Activated naive CD4-positive, alpha-beta T cell treated with anti-CD3 and anti-CD28 coated beads for 36 hours (primary cell): ENCODE measurements at regions not wholly inside any gene's neighbourhood (a gene's known extent, or its start where the extent isn't known, plus 50 kb on each side); places are given as distances from the start of the nearest gene placed in this dataset.
"Not testable (repeated sequence)": the region's sequence is repeated elsewhere in the genome, so short reads cannot be mapped to it uniquely, and the experiment has no call there.

ENCODE experiments used
- CTCF ChIA-PET: fragments of 350-600 bp; sonication (Branson Sonifier 250); formaldehyde crosslinking; loops from one replicate; lab custom pipeline; 2021; ENCODE audit warnings: antibody characterized with exemption; lab: Charles Lee
- DNase-seq: peaks from one replicate; pipeline ENCODE4 v3.0.0-alpha.2; 2020
- H3K27ac Mint-ChIP-seq: one replicate; pipeline ENCODE4 v1.8.0; 2021; ENCODE audit warnings: mild to moderate bottlenecking, mixed read lengths
- H3K27me3 Mint-ChIP-seq: one replicate; pipeline ENCODE4 v1.8.0; 2021; ENCODE audit warnings: low read depth, mixed read lengths
- H3K36me3 Mint-ChIP-seq: one replicate; pipeline ENCODE4 v1.8.0; 2021; ENCODE audit warnings: low read depth, mixed read lengths
- H3K4me1 Mint-ChIP-seq: one replicate; pipeline ENCODE4 v1.8.0; 2021; ENCODE audit warnings: low read depth, mixed read lengths
- H3K4me3 Mint-ChIP-seq: one replicate; pipeline ENCODE4 v1.8.0; 2021; ENCODE audit warnings: mild to moderate bottlenecking, moderate library complexity, mixed read lengths
- H3K9me3 Mint-ChIP-seq: one replicate; pipeline ENCODE4 v1.8.0; 2021; ENCODE audit warnings: mixed read lengths
- intact Hi-C: fragments of 100-400 bp; cut with micrococcal nuclease; formaldehyde crosslinking; loops from one replicate; pipeline ENCODE4 v1.15.1; 2023

GRCh38 chr4:26062215-26062614 lies 148.2 kb downstream of the SMIM20 start:
- peaks cover 7% of the 10 kb centered on the region for H3K9me3 Mint-ChIP-seq
- no peak overlapping the region for H3K4me3 Mint-ChIP-seq

GRCh38 chr4:26064009-26064408 lies 150.0 kb downstream of the SMIM20 start:
- CTCF ChIA-PET, H3K4me3 Mint-ChIP-seq, intact Hi-C loops: not testable (repeated sequence)

More at GRCh38 chr4:26062215-26062614, 148.2 kb downstream of the SMIM20 start:
- intact Hi-C loops = no loop called here
- no peak overlapping the region for H3K27ac Mint-ChIP-seq
- peaks cover 21% of the 10 kb centered on the region for H3K4me1 Mint-ChIP-seq
- no peak for DNase-seq
- H3K27me3 Mint-ChIP-seq = peaks cover 4% of the 10 kb centered on the region
- H3K36me3 Mint-ChIP-seq = peaks cover 1% of the 10 kb centered on the region
- CTCF ChIA-PET = interaction anchor here (0.6 to 1.7 kb wide), 8 partner anchors 11 to 872 kb away, joined by 3 to 6 read pairs (median 3); no protein-coding TSS in a partner anchor

DNA sequence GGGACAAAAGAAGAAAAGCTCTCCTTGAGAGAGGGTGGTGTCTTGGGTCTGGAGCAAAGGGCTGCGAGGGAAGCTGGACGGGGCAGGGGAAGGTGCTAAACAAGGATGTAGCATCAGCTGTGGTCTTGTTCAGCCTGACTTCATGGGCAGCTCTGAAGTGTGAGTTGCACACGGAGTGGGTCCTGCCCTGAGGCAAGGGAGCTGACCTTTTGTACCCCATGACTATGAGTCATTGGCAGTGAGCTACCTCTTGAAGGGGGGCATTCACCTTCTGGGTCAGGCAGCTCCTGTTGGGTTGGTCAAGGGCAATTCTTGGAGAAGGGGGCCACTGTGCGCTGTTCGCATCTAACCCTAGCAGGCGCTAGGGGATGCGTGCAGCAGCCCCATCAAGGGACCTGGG lies 151.8 kb downstream of the SMIM20 start:
- H3K27me3 Mint-ChIP-seq = peaks cover 4% of the 10 kb centered on the region
- peaks cover 2% of the 10 kb centered on the region for H3K4me1 Mint-ChIP-seq
- no peak overlapping the region for H3K4me3 Mint-ChIP-seq
- DNase-seq = no peak
- CTCF ChIA-PET = interaction anchor here (0.6 to 1.3 kb wide), 3 partner anchors 210 to 393 kb away, joined by 3 read pairs; no protein-coding TSS in a partner anchor
- H3K9me3 Mint-ChIP-seq = no peaks in the 10 kb centered on the region
- intact Hi-C loops = no loop called here
- H3K27ac Mint-ChIP-seq = no peak overlapping the region
- no peaks in the 10 kb centered on the region for H3K36me3 Mint-ChIP-seq

More at GRCh38 chr4:26064009-26064408, 150.0 kb downstream of the SMIM20 start:
- H3K27ac Mint-ChIP-seq, DNase-seq, H3K9me3 Mint-ChIP-seq, H3K27me3 Mint-ChIP-seq, H3K36me3 Mint-ChIP-seq: not testable (repeated sequence)
- H3K4me1 Mint-ChIP-seq = peaks cover 10% of the 10 kb centered on the region

DNA sequence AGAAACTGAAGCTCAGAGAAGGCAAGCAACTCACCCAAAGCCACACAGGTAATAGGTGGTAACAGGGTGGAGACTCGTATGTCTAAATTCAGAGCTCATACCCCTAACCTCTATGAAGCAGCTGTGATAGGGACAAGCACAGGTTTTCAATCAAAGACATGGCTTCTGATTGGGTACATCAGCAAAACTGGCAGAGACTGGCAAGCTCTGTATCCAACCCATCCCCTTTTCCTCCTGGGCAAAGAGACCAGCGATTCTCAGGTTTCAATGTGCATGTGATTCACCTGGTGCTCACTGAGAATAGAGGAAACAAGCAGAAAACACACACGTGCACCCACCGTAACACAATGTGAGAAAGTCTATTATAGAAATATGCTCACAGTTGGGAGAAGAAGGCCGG lies 153.0 kb downstream of the SMIM20 start:
- H3K27ac Mint-ChIP-seq = no peak overlapping the region
- intact Hi-C loops = no loop called here
- no peaks in the 10 kb centered on the region for H3K9me3 Mint-ChIP-seq

DNA sequence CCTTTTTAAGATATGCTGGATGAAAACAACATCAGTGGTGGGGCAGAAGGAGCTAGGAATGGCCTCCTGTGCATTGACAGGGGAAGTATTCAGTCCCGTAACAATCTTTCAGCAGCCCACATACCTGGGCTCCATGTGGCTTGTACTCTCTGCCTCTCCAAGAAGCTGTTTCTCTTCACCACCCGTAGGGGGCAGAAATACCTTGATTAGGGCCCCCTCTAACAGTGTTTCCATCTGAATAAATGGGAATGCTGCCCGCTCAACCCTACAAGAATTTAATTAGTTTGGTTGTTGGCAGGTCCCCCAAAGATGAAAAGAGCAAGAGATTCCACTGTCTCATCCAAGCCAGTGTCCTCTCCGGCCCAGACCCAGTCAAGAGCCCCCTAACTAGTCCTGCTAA lies 155.2 kb downstream of the SMIM20 start:
- CTCF ChIA-PET = interaction anchor here (0.6 to 1.6 kb wide), 8 partner anchors 8 to 261 kb away, joined by 3 to 5 read pairs (median 4); no protein-coding TSS in a partner anchor
- peaks cover 22% of the 10 kb centered on the region for H3K4me1 Mint-ChIP-seq
- no peaks in the 10 kb centered on the region for H3K36me3 Mint-ChIP-seq
- no peak overlapping the region for H3K27ac Mint-ChIP-seq
- DNase-seq = no peak
- H3K27me3 Mint-ChIP-seq = peaks cover 4% of the 10 kb centered on the region
- no peak overlapping the region for H3K4me3 Mint-ChIP-seq
- no peaks in the 10 kb centered on the region for H3K9me3 Mint-ChIP-seq
- intact Hi-C loops = loop anchor here (1.0 kb wide), 1 partner anchor 256 kb away; no protein-coding TSS in a partner anchor

More for the DNA sequence above, 153.0 kb downstream of the SMIM20 start:
- Mint-ChIP-seq H3K4me1 (peaks cover 6% of the 10 kb centered on the region), H3K36me3 (no peaks in the 10 kb centered on the region), H3K27me3 (peaks cover 4% of the 10 kb centered on the region), H3K4me3 (no peak overlapping the region)
- CTCF ChIA-PET = interaction anchor here (0.7 to 1.0 kb wide), 2 partner anchors 91 to 258 kb away, joined by 3 read pairs; no protein-coding TSS in a partner anchor
- DNase-seq = no peak

DNA sequence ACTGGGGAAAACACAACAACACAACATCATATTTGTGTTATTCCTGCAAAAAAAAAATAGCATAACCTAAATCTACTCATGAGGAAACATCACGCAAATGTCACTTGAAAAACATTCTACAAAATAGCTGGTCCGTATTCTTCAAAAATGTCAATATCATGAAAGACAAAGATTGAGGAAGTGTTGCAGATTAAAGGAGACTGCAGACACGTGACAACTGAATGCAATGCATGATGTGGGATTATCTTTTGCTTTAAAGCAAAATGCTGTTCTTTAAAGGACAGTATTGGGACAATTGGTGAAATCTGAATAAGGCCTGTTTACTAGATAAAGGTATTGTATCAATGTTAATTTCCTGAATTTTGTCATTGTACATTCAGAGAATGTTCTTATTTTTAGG lies 157.7 kb downstream of the SMIM20 start:
- DNase-seq = no peak
- Mint-ChIP-seq H3K4me3 (no peak overlapping the region), H3K36me3 (peaks cover 3% of the 10 kb centered on the region), H3K4me1 (peaks cover 47% of the 10 kb centered on the region), H3K27ac (peak overlapping the region; percentile 1), H3K27me3 (no peaks in the 10 kb centered on the region), H3K9me3 (peaks cover 5% of the 10 kb centered on the region)
- intact Hi-C loops = loop anchor here (5.0 to 10.0 kb wide), 3 partner anchors 84 to 839 kb away; partner anchors contain the start of genes PI4K2B and TBC1D19
- CTCF ChIA-PET = no interaction called here

GRCh38 chr4:26073886-26074560 lies 160.0 kb downstream of the SMIM20 start:
- peaks cover 5% of the 10 kb centered on the region for H3K36me3 Mint-ChIP-seq
- intact Hi-C loops = loop anchor here (1.0 to 10.0 kb wide), 9 partner anchors 16 to 931 kb away; partner anchors contain the start of genes PI4K2B and TBC1D19
- peaks cover 12% of the 10 kb centered on the region for H3K9me3 Mint-ChIP-seq
- CTCF ChIA-PET = interaction anchor here (0.7 to 2.5 kb wide), 7 partner anchors 9 to 253 kb away, joined by 3 to 11 read pairs (median 4); partner anchors contain the start of gene RBPJ
- DNase-seq = peak; percentile 35
- no peaks in the 10 kb centered on the region for H3K27me3 Mint-ChIP-seq
- H3K4me3 Mint-ChIP-seq = no peak overlapping the region
- peak overlapping the region; percentile 85 for H3K27ac Mint-ChIP-seq
- peaks cover 65% of the 10 kb centered on the region for H3K4me1 Mint-ChIP-seq

DNA sequence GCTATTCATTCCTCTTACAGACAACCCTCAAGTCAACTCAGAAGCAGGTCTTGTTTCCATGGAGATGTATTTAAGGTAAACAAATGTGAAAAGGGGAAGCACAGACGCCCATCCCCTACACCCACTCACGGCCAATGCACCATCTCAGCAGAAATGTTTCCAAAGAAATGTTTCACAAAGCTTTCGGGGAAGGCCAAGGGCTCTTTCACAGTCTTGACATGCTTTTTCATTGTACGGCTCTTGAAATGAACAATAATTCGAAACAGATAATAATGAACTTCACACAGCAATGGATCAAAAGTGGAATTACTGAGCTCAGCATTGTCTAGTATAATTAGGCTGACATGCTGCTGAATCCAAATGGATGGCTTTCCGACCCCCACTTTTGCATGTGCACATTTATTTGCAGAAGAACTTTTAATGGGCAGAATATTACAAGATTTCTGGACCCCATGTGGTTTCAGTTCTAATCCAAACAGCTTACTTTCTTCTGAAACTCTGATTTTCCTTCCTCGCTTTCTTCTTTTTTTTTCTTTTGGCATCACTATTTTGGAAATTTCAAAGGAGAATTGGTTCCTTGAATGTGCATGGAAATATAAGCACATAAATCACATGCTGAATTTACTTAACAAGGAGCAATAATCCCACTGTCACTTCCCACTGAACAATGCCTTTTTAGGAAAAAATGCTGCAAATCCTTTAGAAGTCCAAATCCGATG lies 160.9 kb downstream of the SMIM20 start:
- CTCF ChIA-PET = interaction anchor here (0.9 to 2.5 kb wide), 8 partner anchors 9 to 252 kb away, joined by 3 to 14 read pairs (median 7); partner anchors contain the start of gene RBPJ
- Mint-ChIP-seq H3K36me3 (peaks cover 5% of the 10 kb centered on the region), H3K4me1 (peaks cover 69% of the 10 kb centered on the region), H3K4me3 (no peak overlapping the region), H3K27ac (peak overlapping the region; percentile 85), H3K27me3 (no peaks in the 10 kb centered on the region), H3K9me3 (peaks cover 12% of the 10 kb centered on the region)
- peak; percentile 85 for DNase-seq
- intact Hi-C loops = loop anchor here (1.0 to 10.0 kb wide), 11 partner anchors 17 to 930 kb away; partner anchors contain the start of genes PI4K2B, SEL1L3, STIM2 and TBC1D19

GRCh38 chr4:26075583-26075982 lies 161.6 kb downstream of the SMIM20 start:
- DNase-seq = no peak
- Mint-ChIP-seq H3K27me3 (no peaks in the 10 kb centered on the region), H3K36me3 (peaks cover 5% of the 10 kb centered on the region), H3K4me3 (no peak overlapping the region), H3K9me3 (peaks cover 12% of the 10 kb centered on the region), H3K4me1 (peaks cover 76% of the 10 kb centered on the region), H3K27ac (peak overlapping the region; percentile 85)
- CTCF ChIA-PET = interaction anchor here (1.2 to 2.5 kb wide), 7 partner anchors 8 to 810 kb away, joined by 3 to 14 read pairs (median 8); partner anchors contain the start of gene RBPJ
- intact Hi-C loops = loop anchor here (2.0 to 10.0 kb wide), 8 partner anchors 75 to 929 kb away; partner anchors contain the start of genes SEL1L3, STIM2 and TBC1D19

GRCh38 chr4:26076000-26076587 lies 162.1 kb downstream of the SMIM20 start:
- CTCF ChIA-PET = interaction anchor here (0.6 to 2.5 kb wide), 12 partner anchors 8 to 810 kb away, joined by 3 to 14 read pairs (median 6); partner anchors contain the start of gene RBPJ
- Mint-ChIP-seq H3K27ac (peak overlapping the region; percentile 85), H3K9me3 (peaks cover 12% of the 10 kb centered on the region), H3K4me3 (no peak overlapping the region), H3K4me1 (peaks cover 81% of the 10 kb centered on the region), H3K36me3 (peaks cover 5% of the 10 kb centered on the region), H3K27me3 (no peaks in the 10 kb centered on the region)
- intact Hi-C loops = loop anchor here (1.0 to 10.0 kb wide), 14 partner anchors 12 to 929 kb away; partner anchors contain the start of genes SEL1L3, SMIM20, STIM2 and TBC1D19
- DNase-seq = peak; percentile 80

GRCh38 chr4:26076896-26077295 lies 162.9 kb downstream of the SMIM20 start:
- Mint-ChIP-seq H3K36me3 (peaks cover 5% of the 10 kb centered on the region), H3K27me3 (no peaks in the 10 kb centered on the region), H3K27ac (peak overlapping the region; percentile 85), H3K9me3 (peaks cover 12% of the 10 kb centered on the region), H3K4me3 (no peak overlapping the region), H3K4me1 (peaks cover 84% of the 10 kb centered on the region)
- CTCF ChIA-PET = interaction anchor here (0.6 to 2.2 kb wide), 10 partner anchors 8 to 716 kb away, joined by 3 to 14 read pairs (median 6); no protein-coding TSS in a partner anchor
- intact Hi-C loops = loop anchor here (1.0 to 10.0 kb wide), 9 partner anchors 11 to 920 kb away; partner anchors contain the start of genes SEL1L3, SMIM20, STIM2 and TBC1D19
- DNase-seq = no peak
